GM12874 (cell line): ENCODE measurements at regions not wholly inside any gene's neighbourhood (a gene's known extent, or its start where the extent isn't known, plus 50 kb on each side); places are given as distances from the start of the nearest gene placed in this dataset.

Experiments used
- CTCF ChIP-seq: IDR thresholded peaks from 2 replicates; pipeline ENCODE4 v1.5.1; 2011; ENCODE audit warnings: low read depth, mild to moderate bottlenecking, control low read depth, low read length, moderate library complexity; ENCODE audit not compliant: insufficient read depth

- no peak for TF ChIP-seq CTCF
Observed at GRCh38 chr6:12414096-12414675, 124.0 kb downstream of the EDN1 start.

- no peak for TF ChIP-seq CTCF
Observed at GRCh38 chr6:12415980-12416598, 125.9 kb downstream of the EDN1 start.

GRCh38 chr6:12417191-12417590, 127.0 kb downstream of the EDN1 start:
- no peak for TF ChIP-seq CTCF

GRCh38 chr6:12418946-12419345, 128.8 kb downstream of the EDN1 start:
- no peak for TF ChIP-seq CTCF

- no peak for TF ChIP-seq CTCF
Observed at GRCh38 chr6:12419631-12420272, 129.6 kb downstream of the EDN1 start.

- no peak for TF ChIP-seq CTCF
Observed at GRCh38 chr6:12420626-12421025, 130.5 kb downstream of the EDN1 start.

GRCh38 chr6:12421596-12421995, 131.4 kb downstream of the EDN1 start:
- TF ChIP-seq CTCF, result no peak
